HCT116 (cell line): ENCODE measurements at regions not wholly inside any gene's neighbourhood (a gene's known extent, or its start where the extent isn't known, plus 50 kb on each side); places are given as distances from the start of the nearest gene placed in this dataset.
A peak's percentile ranks its signal among the peaks of the same experiment; 100 is the strongest.

Experiments used
- ATAC-seq: fragments of 200-7000 bp; cut with Tn5 transposase; 2 replicates; pipeline ENCODE4 v1.9.1; 2020; ENCODE audit warnings: mild to moderate bottlenecking, moderate library complexity
- BruUV-seq: library from RNA; stranded (reverse); fragments of 400-500 nt; replicated peaks from 2 replicates; lab custom pipeline; 2021; lab: Mats Ljungman, UMichigan
- CTCF ChIA-PET: fragments of 300-600 bp; sonication (Branson Sonifier 250); formaldehyde crosslinking; loops from one replicate; lab custom pipeline; 2021; ENCODE audit warnings: antibody characterized with exemption; lab: Charles Lee
- POLR2A ChIA-PET: fragments of 300-600, 350-600 bp; sonication (Branson Sonifier 250); formaldehyde crosslinking; loops from one replicate; lab custom pipeline; 2021; ENCODE audit warnings: antibody characterized with exemption; lab: Charles Lee
- RAD21 ChIA-PET, 2 experiments: fragments of 300-600 bp; sonication (Branson Sonifier 250); formaldehyde crosslinking; loops; one replicate each; lab custom pipeline; 2023; ENCODE audit warnings: low total read pairs in 2 of 2; ENCODE audit not compliant: uncharacterized antibody in 2 of 2, unreplicated experiment in 2 of 2, low non-redundant PET in 1 of 2; lab: Charles Lee
- DNase-seq: peaks from one replicate; pipeline ENCODE4 v3.0.0-alpha.2; 2010; ENCODE audit warnings: low read depth, low spot score
- H2AFZ ChIP-seq: fragments of 200-600 bp; shearing (Covaris generic), sonication (generic); 2 replicates; pipeline ENCODE4 v1.6.1; 2017; ENCODE audit warnings: low read depth, mixed run types, mixed read lengths, antibody characterized with exemption, low read length; ENCODE audit not compliant: poor library complexity, severe bottlenecking
- H3K27ac ChIP-seq: 2 replicates; pipeline ENCODE4 v1.5.1; 2012; ENCODE audit warnings: low read depth, low read length
- H3K27me3 ChIP-seq: fragments of 200-600 bp; sonication (generic); 2 replicates; pipeline ENCODE4 v1.6.1; 2016; ENCODE audit warnings: mixed run types, low read length, mixed read lengths; ENCODE audit not compliant: insufficient read depth
- H3K36me3 ChIP-seq, 2 experiments: fragments of 200-500 bp in 1 of 2; fragments of 200-600 bp in 1 of 2; sonication (Bioruptor generic) in 1 of 2; sonication (generic) in 1 of 2; 2 replicates each; pipeline versions ENCODE4 v1.5.1 to v1.6.1; 2014 to 2016; ENCODE audit warnings: low read length in 2 of 2, inconsistent platforms in 1 of 2, mixed read lengths in 1 of 2, mixed run types in 1 of 2; ENCODE audit not compliant: insufficient read depth in 2 of 2, control insufficient read depth in 1 of 2
- H3K4me1 ChIP-seq, 2 experiments: fragments of 200-600 bp in 1 of 2; sonication (generic) in 1 of 2; 2 replicates each; pipeline versions ENCODE4 v1.5.1 to v1.6.1; 2012 to 2017; ENCODE audit warnings: low read length in 2 of 2, inconsistent platforms in 1 of 2, mild to moderate bottlenecking in 1 of 2, mixed read lengths in 1 of 2, mixed run types in 1 of 2, moderate library complexity in 1 of 2; ENCODE audit not compliant: insufficient read depth in 2 of 2, control insufficient read depth in 1 of 2
- H3K4me2 ChIP-seq: fragments of 200-600 bp; sonication (generic); 2 replicates; pipeline ENCODE4 v1.6.1; 2017; ENCODE audit warnings: mixed run types, low read length, mixed read lengths
- H3K4me3 ChIP-seq, 2 experiments: fragments of 200-600 bp in 1 of 2; sonication (generic) in 1 of 2; replicated peaks in 1 of 2; 2 replicates each; pipeline ENCODE4 v1.5.1; 2011 to 2016; ENCODE audit warnings: low read length in 2 of 2, control low read depth in 1 of 2, low read depth in 1 of 2, mild to moderate bottlenecking in 1 of 2, mixed read lengths in 1 of 2, mixed run types in 1 of 2
- H3K79me2 ChIP-seq: fragments of 200-600 bp; sonication (generic); 2 replicates; pipeline ENCODE4 v1.6.1; 2017; ENCODE audit warnings: mild to moderate bottlenecking, mixed run types, low read length, moderate library complexity, mixed read lengths; ENCODE audit not compliant: insufficient read depth
- H3K9ac ChIP-seq: fragments of 200-600 bp; sonication (generic); 2 replicates; pipeline ENCODE4 v1.6.1; 2016; ENCODE audit warnings: low read length, mixed read lengths
- H3K9me2 ChIP-seq: fragments of 200-600 bp; sonication (generic), shearing (Covaris generic); 2 replicates; pipeline ENCODE4 v1.6.1; 2017; ENCODE audit warnings: mixed run types, mild to moderate bottlenecking, moderate library complexity; ENCODE audit not compliant: insufficient read depth
- H3K9me3 ChIP-seq, 2 experiments: fragments of 200-500 bp in 1 of 2; fragments of 200-600 bp in 1 of 2; sonication (Bioruptor generic) in 1 of 2; sonication (generic) in 1 of 2; 2 replicates each; pipeline ENCODE4 v1.6.1; 2014 to 2017; ENCODE audit warnings: low read length in 2 of 2, mixed read lengths in 2 of 2, inconsistent platforms in 1 of 2, low read depth in 1 of 2, mild to moderate bottlenecking in 1 of 2, mixed run types in 1 of 2, moderate library complexity in 1 of 2; ENCODE audit not compliant: control insufficient read depth in 1 of 2, insufficient read depth in 1 of 2
- H4K20me1 ChIP-seq: fragments of 200-600 bp; sonication (generic), shearing (Covaris generic); 2 replicates; pipeline ENCODE4 v1.6.1; 2017; ENCODE audit warnings: mixed run types, mild to moderate bottlenecking, moderate library complexity; ENCODE audit not compliant: insufficient read depth
- CTCF ChIP-seq, 3 experiments: fragments of 200-600 bp in 1 of 3; sonication (generic) in 1 of 3; IDR thresholded peaks in 2 of 3; conservative IDR thresholded peaks in 1 of 3; 2 replicates each; pipeline ENCODE4 v1.5.1; 2012 to 2017; ENCODE audit warnings: low read depth in 2 of 3, low read length in 2 of 3, antibody characterized with exemption in 1 of 3, borderline replicate concordance in 1 of 3, control low read depth in 1 of 3, mild to moderate bottlenecking in 1 of 3, mixed read lengths in 1 of 3, mixed run types in 1 of 3, moderate library complexity in 1 of 3; ENCODE audit not compliant: insufficient read depth in 1 of 3
- EGR1 ChIP-seq: IDR thresholded peaks from 2 replicates; pipeline ENCODE4 v1.6.1; 2012; ENCODE audit warnings: low read depth
- ELF1 ChIP-seq: IDR thresholded peaks from 2 replicates; pipeline ENCODE4 v1.6.1; 2012; ENCODE audit warnings: low read depth, borderline replicate concordance
- EZH2 ChIP-seq: fragments of 200-600 bp; sonication (generic); IDR thresholded peaks from 2 replicates; pipeline ENCODE4 v1.6.1; 2017; ENCODE audit warnings: antibody characterized with exemption, mixed run types
- FOSL1 ChIP-seq: IDR thresholded peaks from 2 replicates; pipeline ENCODE4 v1.6.1; 2012; ENCODE audit warnings: low read depth
- POLR2A ChIP-seq: IDR thresholded peaks from 2 replicates; pipeline ENCODE4 v1.7.0; 2011; ENCODE audit warnings: borderline replicate concordance; ENCODE audit not compliant: insufficient read depth, insufficient read length; ENCODE audit errors: extremely low read depth
- RAD21 ChIP-seq: IDR thresholded peaks from 2 replicates; pipeline ENCODE4 v1.6.1; 2012; ENCODE audit warnings: low read depth, mild to moderate bottlenecking
- SIN3A ChIP-seq: IDR thresholded peaks from 2 replicates; pipeline ENCODE4 v1.6.1; 2012; ENCODE audit warnings: low read depth
- TCF7L2 ChIP-seq: IDR thresholded peaks from 2 replicates; pipeline ENCODE4 v1.7.0; 2011; ENCODE audit warnings: borderline replicate concordance, inconsistent platforms; ENCODE audit not compliant: insufficient read depth, insufficient read length; ENCODE audit errors: extremely low read depth
- ZFX ChIP-seq: fragments of 450-650 bp; IDR thresholded peaks from 2 replicates; pipeline ENCODE4 v1.6.1; 2017
- ZNF274 ChIP-seq: fragments of 200-500 bp; sonication (Bioruptor generic); IDR thresholded peaks from 2 replicates; pipeline ENCODE4 v1.6.1; 2014; ENCODE audit warnings: mild to moderate bottlenecking, low read depth, low read length, inconsistent platforms
- intact Hi-C: fragments of 100-400 bp; cut with micrococcal nuclease; formaldehyde crosslinking; loops from 2 replicates; pipeline ENCODE4 v1.10.0; 2022
- TF ChIP-seq, protein P1 (sequence below): IDR thresholded peaks from 2 replicates; pipeline ENCODE4 v1.6.1; 2012
- TF ChIP-seq, protein P2 (sequence below): IDR thresholded peaks from 2 replicates; pipeline ENCODE4 v1.6.1; 2012

DNA sequence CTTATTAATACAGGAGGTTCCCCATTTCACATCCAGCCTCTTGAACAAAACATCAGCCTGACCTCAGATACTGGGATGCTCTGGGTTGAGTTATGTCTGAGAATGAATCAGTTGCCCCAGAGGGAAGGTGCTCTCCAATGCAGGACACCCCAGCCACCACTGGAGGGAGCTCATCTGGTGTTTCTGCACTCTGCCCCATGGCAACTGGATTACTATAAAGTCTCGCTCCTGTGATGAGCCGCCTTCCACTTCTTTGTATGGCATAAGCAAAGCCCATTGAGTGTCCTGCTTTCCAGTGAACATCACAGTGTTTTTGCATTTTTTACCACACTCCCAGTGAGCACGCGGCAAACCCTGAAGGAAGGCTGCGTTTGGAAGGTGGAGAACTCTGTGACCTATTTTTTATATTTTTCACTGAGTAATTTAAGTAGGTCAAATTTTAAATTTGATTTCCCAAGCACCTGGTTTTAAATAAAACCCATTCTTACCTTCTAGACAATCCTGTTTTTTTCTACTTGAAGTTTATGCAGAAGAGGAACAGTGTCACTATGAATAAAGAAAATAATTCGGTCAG, 176.9 kb upstream of the WWC1 start:
- DNase-seq (peak; percentile 55), ATAC-seq (peak; percentile 99)
- H3K9me3 ChIP-seq, result no peaks in the 10 kb centered on the region
- H2AFZ ChIP-seq, result no peak overlapping the region
- RAD21 ChIA-PET, result no interaction called here
- no peaks in the 10 kb centered on the region for H3K36me3 ChIP-seq
- H4K20me1 ChIP-seq, result no peaks in the 10 kb centered on the region
- peak; percentile 58 to 94 (median 89); a peak in 5 of 6 replicates for TF ChIP-seq CTCF (IDR thresholded peaks at IDR 0.05 in 2 of 3, conservative IDR thresholded peaks at IDR 0.05 in 1 of 3; ENCODE audit: borderline replicate concordance in 1 of 3, insufficient read depth in 1 of 3, low read depth in 2 of 3, low read length in 2 of 3)
- peak; percentile 65 for TF ChIP-seq RAD21
- peak; percentile 85 for TF ChIP-seq TCF7L2
- TF ChIP-seq SIN3A, result no peak
- no peak for TF ChIP-seq POLR2A
- no peak for TF ChIP-seq FOSL1
- H3K27ac ChIP-seq, result no peak overlapping the region
- H3K27me3 ChIP-seq, result peaks cover 39% of the 10 kb centered on the region
- no peaks in the 10 kb centered on the region for H3K9me2 ChIP-seq
- H3K79me2 ChIP-seq, result no peaks in the 10 kb centered on the region
- no peak overlapping the region for H3K4me3 ChIP-seq
- intact Hi-C loops, result loop anchor here (1.0 kb wide), 1 partner anchor 105 kb away; no protein-coding TSS in a partner anchor
- no peaks in the 10 kb centered on the region for H3K4me1 ChIP-seq
- BruUV-seq, result no TSS peak
- H3K4me2 ChIP-seq, result no peak overlapping the region
- CTCF ChIA-PET, result interaction anchor here (0.5 to 2.0 kb wide), 7 partner anchors 9 to 105 kb away, joined by 3 to 12 read pairs (median 4); no protein-coding TSS in a partner anchor
- POLR2A ChIA-PET, result no interaction called here
- H3K9ac ChIP-seq, result no peak overlapping the region

DNA sequence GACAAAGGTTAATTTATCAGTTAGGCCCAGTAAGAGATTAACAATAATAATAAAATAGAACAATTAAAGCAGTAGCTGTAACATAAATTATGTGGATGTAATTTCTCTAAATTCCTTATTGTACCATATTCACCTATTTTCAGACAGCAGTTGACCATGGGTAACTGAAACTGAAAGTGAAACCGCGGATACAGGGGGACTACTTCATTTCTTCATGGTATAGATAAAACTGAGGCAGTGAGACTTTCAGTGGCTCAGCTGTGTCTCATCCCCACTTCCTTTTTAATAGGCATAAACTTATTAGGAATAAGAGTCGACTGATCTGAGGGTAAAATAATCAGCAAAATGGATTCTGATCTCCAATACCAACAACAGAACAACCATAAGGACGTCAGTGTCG, 174.0 kb upstream of the WWC1 start:
- H3K4me2 ChIP-seq, result no peak overlapping the region
- DNase-seq (no peak), ATAC-seq (no peak)
- H3K9me3 ChIP-seq, result no peaks in the 10 kb centered on the region
- intact Hi-C loops, result no loop called here
- H3K4me1 ChIP-seq, result no peaks in the 10 kb centered on the region
- H3K9me2 ChIP-seq, result no peaks in the 10 kb centered on the region
- CTCF ChIA-PET, result no interaction called here
- peaks cover 33% of the 10 kb centered on the region for H3K27me3 ChIP-seq
- no peak overlapping the region for H3K9ac ChIP-seq
- no peak overlapping the region for H2AFZ ChIP-seq
- no peak overlapping the region for H3K27ac ChIP-seq
- no peaks in the 10 kb centered on the region for H4K20me1 ChIP-seq
- POLR2A ChIA-PET, result no interaction called here
- no peaks in the 10 kb centered on the region for H3K36me3 ChIP-seq
- RAD21 ChIA-PET, result no interaction called here
- BruUV-seq, result no TSS peak
- no peak overlapping the region for H3K4me3 ChIP-seq
- no peaks in the 10 kb centered on the region for H3K79me2 ChIP-seq
- TF ChIP-seq, protein P1, sequence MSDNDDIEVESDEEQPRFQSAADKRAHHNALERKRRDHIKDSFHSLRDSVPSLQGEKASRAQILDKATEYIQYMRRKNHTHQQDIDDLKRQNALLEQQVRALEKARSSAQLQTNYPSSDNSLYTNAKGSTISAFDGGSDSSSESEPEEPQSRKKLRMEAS, result no peak
- TF ChIP-seq EGR1 (no peak), ZNF274 (no peak), EZH2 (no peak), SIN3A (no peak), ELF1 (no peak), CTCF (IDR thresholded peaks at IDR 0.05 in 2 of 3, conservative IDR thresholded peaks at IDR 0.05 in 1 of 3; ENCODE audit: borderline replicate concordance in 1 of 3, insufficient read depth in 1 of 3, low read depth in 2 of 3, low read length in 2 of 3) (no peak), ZFX (no peak), FOSL1 (no peak)
- TF ChIP-seq, protein P2, sequence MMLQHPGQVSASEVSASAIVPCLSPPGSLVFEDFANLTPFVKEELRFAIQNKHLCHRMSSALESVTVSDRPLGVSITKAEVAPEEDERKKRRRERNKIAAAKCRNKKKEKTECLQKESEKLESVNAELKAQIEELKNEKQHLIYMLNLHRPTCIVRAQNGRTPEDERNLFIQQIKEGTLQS, result no peak
